Sigmoid colon (tissue), 4 donors: ENCODE measurements at regions not wholly inside any gene's neighbourhood (a gene's known extent, or its start where the extent isn't known, plus 50 kb on each side); places are given as distances from the start of the nearest gene placed in this dataset.

Source experiments
- CTCF ChIP-seq, 4 experiments: fragments of 450-650 bp in 3 of 4; fragments of 200-600 bp in 1 of 4; IDR thresholded peaks; one replicate each; pipeline ENCODE4 v1.5.1; 2016 to 2019; ENCODE audit warnings: antibody characterized with exemption in 4 of 4, mild to moderate bottlenecking in 3 of 4, moderate library complexity in 2 of 4
- POLR2A ChIP-seq, 2 donors: fragments of 450-650 bp; IDR thresholded peaks; one replicate each; pipeline ENCODE4 v1.6.1; 2016; ENCODE audit warnings: antibody characterized with exemption in 2 of 2, mild to moderate bottlenecking in 2 of 2, moderate library complexity in 2 of 2
- POLR2AphosphoS5 ChIP-seq, 4 donors: sonication (generic); formaldehyde crosslinking; IDR thresholded peaks; one replicate each; pipeline ENCODE4 v1.6.1; 2017; ENCODE audit warnings: antibody characterized with exemption in 4 of 4

GRCh38 chr15:87133704-87134103, 1054.0 kb downstream of the AGBL1 start:
- no peak for TF ChIP-seq CTCF (IDR thresholded peaks at IDR 0.05)
- no peak for TF ChIP-seq POLR2A (IDR thresholded peaks at IDR 0.05)
- no peak for TF ChIP-seq POLR2AphosphoS5 (IDR thresholded peaks at IDR 0.05)
